ENCODE measurements at regions not wholly inside any gene's neighbourhood (a gene's known extent, or its start where the extent isn't known, plus 50 kb on each side); places are given as distances from the start of the nearest gene placed in this dataset.
A peak's percentile ranks its signal among the peaks of the same experiment; 100 is the strongest.

DNA sequence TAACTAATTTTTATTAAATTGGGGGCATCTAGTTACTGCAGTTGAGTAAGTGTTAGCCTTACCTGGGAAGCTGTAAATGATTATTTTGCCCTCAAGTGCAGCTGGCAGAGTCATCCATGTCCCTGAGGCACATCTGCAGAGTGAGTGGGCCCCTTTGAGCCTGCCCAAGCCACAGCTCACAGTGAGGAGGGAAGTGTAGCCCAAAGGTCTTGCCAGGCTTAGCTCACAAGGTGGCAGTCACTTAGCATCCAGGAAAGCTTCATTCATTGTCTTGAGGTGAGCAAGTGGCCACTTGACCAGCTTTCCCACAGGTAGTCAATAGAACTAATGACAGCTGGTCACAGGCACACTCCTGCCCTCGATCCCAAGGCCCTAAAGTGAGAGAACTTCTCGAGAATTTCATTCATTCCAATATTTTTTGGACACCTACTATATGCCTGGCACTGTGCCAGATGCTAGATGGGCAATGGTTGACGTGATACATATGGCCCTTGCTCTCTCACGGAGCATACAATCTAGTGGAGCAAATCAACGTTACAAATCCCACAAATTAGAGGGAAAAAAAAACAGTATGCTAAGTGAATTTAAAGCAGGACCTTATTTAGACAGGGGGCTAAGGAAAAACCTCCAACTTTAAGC is 163.3 kb upstream of the IL12A start:
- H3K79me2 ChIP-seq (ENCODE audit: insufficient read depth, low read depth) = no peaks in the 10 kb centered on the region
- TF ChIP-seq, protein P1, sequence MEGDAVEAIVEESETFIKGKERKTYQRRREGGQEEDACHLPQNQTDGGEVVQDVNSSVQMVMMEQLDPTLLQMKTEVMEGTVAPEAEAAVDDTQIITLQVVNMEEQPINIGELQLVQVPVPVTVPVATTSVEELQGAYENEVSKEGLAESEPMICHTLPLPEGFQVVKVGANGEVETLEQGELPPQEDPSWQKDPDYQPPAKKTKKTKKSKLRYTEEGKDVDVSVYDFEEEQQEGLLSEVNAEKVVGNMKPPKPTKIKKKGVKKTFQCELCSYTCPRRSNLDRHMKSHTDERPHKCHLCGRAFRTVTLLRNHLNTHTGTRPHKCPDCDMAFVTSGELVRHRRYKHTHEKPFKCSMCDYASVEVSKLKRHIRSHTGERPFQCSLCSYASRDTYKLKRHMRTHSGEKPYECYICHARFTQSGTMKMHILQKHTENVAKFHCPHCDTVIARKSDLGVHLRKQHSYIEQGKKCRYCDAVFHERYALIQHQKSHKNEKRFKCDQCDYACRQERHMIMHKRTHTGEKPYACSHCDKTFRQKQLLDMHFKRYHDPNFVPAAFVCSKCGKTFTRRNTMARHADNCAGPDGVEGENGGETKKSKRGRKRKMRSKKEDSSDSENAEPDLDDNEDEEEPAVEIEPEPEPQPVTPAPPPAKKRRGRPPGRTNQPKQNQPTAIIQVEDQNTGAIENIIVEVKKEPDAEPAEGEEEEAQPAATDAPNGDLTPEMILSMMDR (conservative IDR thresholded peaks at IDR 0.05; ENCODE audit: low read depth, low read length) = no peak
- H4K20me1 ChIP-seq (ENCODE audit: insufficient read depth) = no peaks in the 10 kb centered on the region
- no peak overlapping the region for H2AFZ ChIP-seq (ENCODE audit: low read depth)
- H3K4me2 ChIP-seq = no peak overlapping the region
- H3K27ac ChIP-seq = no peak overlapping the region
- no peaks in the 10 kb centered on the region for H3K27me3 ChIP-seq (ENCODE audit: insufficient read depth, low read depth)
- H3K36me3 ChIP-seq (ENCODE audit: insufficient read depth) = no peaks in the 10 kb centered on the region
- H3K9ac ChIP-seq = no peak overlapping the region
- no peak overlapping the region for H3K4me3 ChIP-seq (IDR thresholded peaks at IDR 0.05; ENCODE audit: insufficient read depth, low read depth, low read length)
- no peaks in the 10 kb centered on the region for H3K4me1 ChIP-seq (ENCODE audit: low read depth, poor library complexity, severe bottlenecking)

GRCh38 chr3:159828542-159828943 is 160.1 kb upstream of the IL12A start:
- TF ChIP-seq, protein P1 (conservative IDR thresholded peaks at IDR 0.05; ENCODE audit: low read depth, low read length) = peak; percentile 74

GRCh38 chr3:159829056-159829455 is 159.6 kb upstream of the IL12A start:
- H3K4me2 ChIP-seq = no peak overlapping the region
- no peak overlapping the region for H3K4me3 ChIP-seq (IDR thresholded peaks at IDR 0.05; ENCODE audit: insufficient read depth, low read depth, low read length)
- TF ChIP-seq, protein P1 (conservative IDR thresholded peaks at IDR 0.05; ENCODE audit: low read depth, low read length) = no peak
- H3K27ac ChIP-seq = no peak overlapping the region
- H3K79me2 ChIP-seq (ENCODE audit: insufficient read depth, low read depth) = no peaks in the 10 kb centered on the region
- H3K27me3 ChIP-seq (ENCODE audit: insufficient read depth, low read depth) = no peaks in the 10 kb centered on the region
- H2AFZ ChIP-seq (ENCODE audit: low read depth) = no peak overlapping the region
- H3K9ac ChIP-seq = no peak overlapping the region
- H3K36me3 ChIP-seq (ENCODE audit: insufficient read depth) = no peaks in the 10 kb centered on the region
- no peaks in the 10 kb centered on the region for H4K20me1 ChIP-seq (ENCODE audit: insufficient read depth)
- H3K4me1 ChIP-seq (ENCODE audit: low read depth, poor library complexity, severe bottlenecking) = no peaks in the 10 kb centered on the region

More at GRCh38 chr3:159828542-159828943, 160.1 kb upstream of the IL12A start:
- Histone ChIP-seq H3K27ac (no peak overlapping the region), H3K4me3 (IDR thresholded peaks at IDR 0.05; ENCODE audit: insufficient read depth, low read depth, low read length) (no peak overlapping the region), H2AFZ (ENCODE audit: low read depth) (no peak overlapping the region), H3K79me2 (ENCODE audit: insufficient read depth, low read depth) (no peaks in the 10 kb centered on the region), H3K27me3 (ENCODE audit: insufficient read depth, low read depth) (no peaks in the 10 kb centered on the region), H4K20me1 (ENCODE audit: insufficient read depth) (no peaks in the 10 kb centered on the region), H3K4me2 (no peak overlapping the region), H3K4me1 (ENCODE audit: low read depth, poor library complexity, severe bottlenecking) (no peaks in the 10 kb centered on the region), H3K36me3 (ENCODE audit: insufficient read depth) (no peaks in the 10 kb centered on the region), H3K9ac (no peak overlapping the region)

DNA sequence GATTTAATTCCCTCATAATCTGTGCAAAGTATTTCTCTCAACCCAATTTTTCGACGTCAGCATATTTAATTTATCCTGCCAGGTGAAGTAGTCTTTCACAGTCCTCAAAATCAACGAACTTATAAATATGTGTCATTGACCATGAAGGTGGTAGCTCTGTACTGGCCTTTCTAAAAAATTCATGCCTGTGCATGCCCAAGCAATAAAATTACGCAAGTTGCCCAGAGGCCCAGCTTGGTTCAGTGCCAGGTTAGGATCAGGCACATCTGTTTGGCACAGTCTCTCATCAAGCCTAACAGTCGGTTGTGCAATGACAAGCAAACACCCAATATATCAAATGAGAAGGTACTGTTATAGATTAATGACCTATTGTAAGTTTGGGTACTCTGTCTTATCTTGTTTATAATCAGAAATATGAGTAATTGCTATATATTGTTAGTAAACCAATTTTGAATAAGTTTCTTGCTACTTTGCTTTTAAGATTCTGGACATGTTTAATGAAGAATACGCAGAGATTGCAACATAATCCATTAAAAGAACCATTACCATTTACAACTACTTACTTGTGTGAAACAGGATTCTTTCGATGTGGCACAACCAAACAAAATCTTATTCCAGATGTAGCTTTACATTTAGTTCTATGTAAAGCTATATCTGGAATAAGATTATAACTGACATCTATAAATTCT is 159.0 kb upstream of the IL12A start:
- Histone ChIP-seq H3K27ac (no peak overlapping the region), H3K79me2 (ENCODE audit: insufficient read depth, low read depth) (no peaks in the 10 kb centered on the region), H3K4me3 (IDR thresholded peaks at IDR 0.05; ENCODE audit: insufficient read depth, low read depth, low read length) (no peak overlapping the region), H3K36me3 (ENCODE audit: insufficient read depth) (no peaks in the 10 kb centered on the region), H2AFZ (ENCODE audit: low read depth) (no peak overlapping the region), H3K4me1 (ENCODE audit: low read depth, poor library complexity, severe bottlenecking) (no peaks in the 10 kb centered on the region), H3K9ac (no peak overlapping the region), H3K27me3 (ENCODE audit: insufficient read depth, low read depth) (no peaks in the 10 kb centered on the region), H3K4me2 (no peak overlapping the region), H4K20me1 (ENCODE audit: insufficient read depth) (no peaks in the 10 kb centered on the region)
- TF ChIP-seq, protein P1 (conservative IDR thresholded peaks at IDR 0.05; ENCODE audit: low read depth, low read length) = no peak

All from KMS-11 (cell line).